Astrocyte (in vitro differentiated cells and primary cell): ENCODE measurements at regions not wholly inside any gene's neighbourhood (a gene's known extent, or its start where the extent isn't known, plus 50 kb on each side); places are given as distances from the start of the nearest gene placed in this dataset.

ENCODE experiments used
- CTCF ChIP-seq: IDR thresholded peaks from 2 replicates; pipeline ENCODE4 v1.5.1; 2011; ENCODE audit warnings: low read depth, mild to moderate bottlenecking, inconsistent platforms, low read length, moderate library complexity; ENCODE audit not compliant: insufficient read depth
- EZH2 ChIP-seq: IDR thresholded peaks from 2 replicates; pipeline ENCODE4 v1.6.1; 2012; ENCODE audit warnings: mild to moderate bottlenecking, low read length, inconsistent platforms; ENCODE audit not compliant: insufficient read depth

GRCh38 chr3:163547014-163547685 is 1531.1 kb downstream of the SI start:
- TF ChIP-seq CTCF (no peak), EZH2 (no peak)
